ENCODE measurements at regions not wholly inside any gene's neighbourhood (a gene's known extent, or its start where the extent isn't known, plus 50 kb on each side); places are given as distances from the start of the nearest gene placed in this dataset.

DNA sequence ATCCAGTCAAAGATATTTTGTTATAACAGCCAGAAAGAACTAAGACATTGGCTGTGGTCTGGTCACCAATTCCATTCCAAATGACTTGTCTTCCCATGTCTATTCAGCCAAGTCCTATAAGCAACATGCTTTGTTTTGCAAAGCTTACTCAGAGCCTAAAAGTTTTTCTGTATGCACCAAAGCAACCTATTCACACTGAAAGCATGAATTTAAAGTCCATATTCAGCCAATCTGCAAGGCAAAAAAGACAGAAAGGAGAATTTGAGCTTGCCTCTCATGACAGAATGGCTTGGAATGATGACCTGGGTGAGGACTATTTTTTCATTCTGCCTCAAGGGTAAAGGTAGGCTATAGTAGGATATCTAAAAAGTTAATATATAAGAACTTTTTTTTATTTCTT, 323.2 kb upstream of the NOCT start:
- DNase-seq (ENCODE audit: low read depth, low spot score), result no peak

DNA sequence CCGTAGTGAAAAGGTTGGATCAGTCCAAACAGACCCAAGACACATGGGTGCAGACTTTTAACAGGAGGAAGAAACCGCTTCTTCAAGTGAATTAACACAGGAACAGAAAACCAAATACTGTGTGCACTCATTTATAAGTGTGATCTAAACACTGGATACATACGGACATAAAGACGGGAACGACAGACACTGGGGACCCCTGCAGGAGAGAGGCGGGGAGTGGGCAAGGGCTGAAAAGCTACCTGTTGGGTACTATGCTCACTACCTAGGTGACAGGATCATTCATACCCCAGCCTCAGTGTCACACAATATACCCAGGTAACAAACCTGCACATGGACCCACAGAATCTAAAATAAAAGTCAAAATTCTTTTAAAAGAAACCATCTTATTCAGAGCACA, 326.0 kb upstream of the NOCT start:
- no peak for DNase-seq (ENCODE audit: low read depth, low spot score)

DNA sequence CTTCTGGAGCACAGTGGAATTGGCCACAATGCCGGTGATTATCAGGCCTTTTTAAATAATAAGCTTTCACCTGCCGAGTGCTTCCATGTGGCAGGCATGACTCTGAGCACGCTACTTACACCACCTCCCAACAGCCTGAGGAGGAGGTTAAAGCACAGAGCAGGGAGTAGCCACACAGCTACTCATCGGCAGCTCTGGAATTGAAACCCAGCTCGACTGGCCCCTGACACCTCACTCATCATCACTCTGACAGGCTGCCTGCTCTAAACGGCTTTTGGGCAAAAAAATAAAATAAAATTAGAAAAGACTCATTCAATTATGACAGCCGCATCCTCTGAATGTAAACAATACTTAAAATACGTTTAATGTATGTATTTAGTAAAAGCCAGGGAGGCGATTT, 326.4 kb upstream of the NOCT start:
- no peak for DNase-seq (ENCODE audit: low read depth, low spot score)

DNA sequence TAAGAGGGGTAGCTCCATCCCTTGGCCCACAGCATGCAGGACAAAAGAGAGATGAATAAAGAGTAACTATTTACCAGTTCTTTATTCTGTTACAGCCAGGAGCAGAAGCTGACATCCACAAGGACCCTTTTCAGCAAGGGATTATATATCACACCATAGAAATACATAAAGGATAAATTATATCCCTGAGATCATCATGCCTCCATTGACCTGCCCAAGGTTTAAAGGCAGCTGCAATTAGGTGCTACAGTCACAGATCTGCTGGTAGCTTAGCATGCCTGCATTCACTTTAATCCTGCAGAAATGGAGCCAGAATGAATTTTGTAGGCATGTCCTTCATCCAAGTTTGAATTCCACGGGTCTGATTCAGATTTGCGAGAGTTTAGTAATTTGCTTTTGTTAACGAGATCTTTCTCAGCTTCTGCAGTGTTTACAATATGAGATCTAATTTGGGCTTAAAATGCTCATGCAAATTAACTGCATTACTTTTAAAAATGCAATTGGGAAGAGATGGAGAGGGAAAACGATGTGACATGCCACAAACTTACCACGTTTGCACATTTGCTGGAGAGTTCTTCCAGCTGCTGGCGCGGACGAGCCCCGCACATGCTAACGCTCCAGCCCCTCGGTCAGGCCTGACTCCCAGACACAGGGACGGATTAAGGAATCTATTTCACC, 327.0 kb upstream of the NOCT start:
- no peak for DNase-seq (ENCODE audit: low read depth, low spot score)

DNA sequence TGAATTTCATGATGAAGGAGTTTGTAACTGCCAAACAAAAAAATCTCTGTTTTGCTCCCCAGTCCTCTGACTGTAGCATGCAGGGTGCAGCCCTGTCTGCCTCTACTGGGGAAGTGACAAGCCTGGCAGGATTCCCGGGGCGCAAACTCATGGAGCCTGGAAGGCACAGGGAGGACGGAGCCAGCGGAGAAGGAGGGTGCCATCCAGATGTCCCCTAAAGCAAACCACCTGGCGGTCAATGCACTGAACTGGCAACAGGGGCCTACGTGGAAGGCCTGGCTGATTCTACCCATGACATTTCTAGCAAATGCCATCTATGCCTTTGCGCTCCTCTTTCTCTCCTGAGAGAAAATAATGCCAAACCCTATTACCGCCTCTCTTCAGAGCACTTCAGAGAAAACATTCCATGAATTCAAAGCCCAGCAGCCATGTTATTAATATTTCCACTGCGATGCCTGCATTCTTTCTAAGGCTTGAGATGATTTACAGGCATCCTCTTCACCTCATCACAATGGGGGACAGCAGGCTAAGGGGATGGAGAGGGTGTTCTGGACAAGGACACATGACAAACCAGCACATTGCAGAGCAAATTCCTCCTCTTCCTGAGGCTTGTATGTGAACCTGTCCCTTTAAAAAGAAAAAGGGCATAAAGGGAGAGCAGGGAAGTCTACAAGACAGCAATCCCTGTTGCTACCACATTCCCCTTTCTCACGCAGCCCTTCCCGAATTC, 329.3 kb upstream of the NOCT start:
- DNase-seq (ENCODE audit: low read depth, low spot score), result no peak

DNA sequence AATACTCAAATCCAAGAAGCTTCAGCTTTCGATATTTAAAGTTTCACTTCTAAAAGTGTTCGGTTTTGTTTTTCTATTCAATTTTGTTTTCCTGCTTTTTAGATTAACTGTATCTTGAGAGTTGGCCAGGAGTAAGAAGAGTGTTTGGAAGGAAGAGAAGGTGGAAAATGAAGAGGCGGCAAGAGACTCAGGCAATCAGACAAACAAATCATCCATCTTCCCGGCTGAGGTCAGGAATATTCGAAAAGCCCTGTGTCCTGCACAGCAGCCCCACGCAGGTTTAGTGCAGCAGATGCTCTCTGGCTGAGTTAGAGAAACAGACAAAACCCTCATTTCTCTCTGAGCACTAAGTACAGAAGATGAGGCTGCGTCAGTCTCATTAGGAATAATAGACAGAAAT, 330.3 kb upstream of the NOCT start:
- no peak for DNase-seq (ENCODE audit: low read depth, low spot score)

DNA sequence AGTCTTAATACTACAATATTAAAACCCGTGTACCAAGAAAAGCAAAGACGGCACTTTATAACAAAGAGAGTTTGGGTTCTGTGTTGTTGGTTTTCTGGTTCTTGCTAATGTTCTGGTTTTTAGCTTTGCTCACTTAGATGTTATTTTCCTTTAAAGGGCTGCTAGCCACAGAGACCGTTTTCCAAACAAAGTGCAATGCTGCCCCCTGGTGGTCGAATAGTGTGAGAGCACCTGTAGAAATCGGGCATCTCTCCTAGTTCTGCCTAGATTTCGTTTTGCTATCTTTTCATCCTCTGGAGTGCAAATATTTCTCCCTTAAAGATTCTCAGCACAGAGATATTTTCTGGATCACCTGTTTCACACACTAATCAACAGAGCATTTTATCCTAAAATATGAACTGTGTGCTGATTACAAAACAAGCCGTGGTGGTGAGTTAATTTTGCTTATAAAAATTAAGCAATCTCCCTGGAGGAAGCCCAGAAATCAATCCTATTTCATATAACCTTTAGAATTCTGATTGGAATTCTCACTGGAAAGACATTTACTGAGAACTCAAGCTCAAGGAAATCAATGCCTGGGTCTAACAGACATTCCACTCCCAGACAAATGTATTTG, 334.5 kb upstream of the NOCT start:
- DNase-seq (ENCODE audit: low read depth, low spot score), result peak; percentile 55

DNA sequence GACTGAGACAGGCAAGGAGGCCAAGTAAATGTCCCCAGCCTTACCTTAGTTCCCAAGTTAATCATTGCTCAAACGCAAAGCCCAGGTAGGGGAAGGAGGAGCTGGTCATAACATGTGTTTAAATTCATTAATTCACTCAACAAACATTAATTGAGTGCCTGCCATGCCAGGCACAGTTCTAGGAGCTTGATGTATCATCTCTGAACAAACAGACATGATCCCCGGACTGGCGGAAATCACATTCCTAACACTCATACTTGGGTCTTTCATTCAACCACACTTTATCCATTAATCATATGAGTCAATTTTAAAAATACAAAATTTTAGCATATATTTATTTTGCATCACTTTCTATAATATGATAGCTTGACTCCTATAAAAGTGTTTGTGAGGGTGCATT, 335.3 kb upstream of the NOCT start:
- no peak for DNase-seq (ENCODE audit: low read depth, low spot score)

DNA sequence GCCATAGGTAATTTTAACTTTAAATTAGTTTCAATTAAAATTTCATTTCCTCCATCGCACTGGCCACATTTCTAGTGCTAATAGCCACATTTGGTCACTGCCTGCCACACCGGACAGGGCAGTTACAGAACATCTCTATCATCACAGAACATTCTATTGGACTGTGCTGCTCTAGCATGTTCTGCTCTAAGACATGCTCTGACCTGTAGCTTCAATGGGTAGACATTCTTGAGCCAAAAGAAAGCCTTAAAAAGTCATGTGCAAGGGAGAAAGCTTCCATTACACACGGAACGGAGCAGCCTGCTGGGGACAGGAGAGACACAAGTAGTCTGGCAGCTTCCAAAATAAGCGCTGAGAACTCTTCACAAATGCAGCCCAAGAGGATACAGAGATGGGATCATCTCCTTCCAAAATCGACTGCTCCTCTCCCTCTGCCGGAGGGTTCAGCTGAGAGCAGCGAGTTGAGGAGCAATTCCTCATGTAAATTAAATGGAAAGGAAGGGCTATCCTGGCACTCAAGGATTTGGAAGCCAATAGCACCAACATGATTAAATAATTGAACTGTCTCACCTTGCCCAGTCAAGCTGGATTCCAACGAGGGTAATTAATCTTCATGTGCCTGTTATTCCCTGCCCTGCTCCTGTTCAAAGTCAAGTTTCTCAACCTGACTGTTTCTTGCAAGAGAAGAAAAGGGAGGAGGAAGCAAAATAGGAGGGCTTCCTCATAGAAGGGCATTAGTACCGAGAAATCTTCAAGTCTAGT, 336.4 kb upstream of the NOCT start:
- DNase-seq (ENCODE audit: low read depth, low spot score), result no peak

DNA sequence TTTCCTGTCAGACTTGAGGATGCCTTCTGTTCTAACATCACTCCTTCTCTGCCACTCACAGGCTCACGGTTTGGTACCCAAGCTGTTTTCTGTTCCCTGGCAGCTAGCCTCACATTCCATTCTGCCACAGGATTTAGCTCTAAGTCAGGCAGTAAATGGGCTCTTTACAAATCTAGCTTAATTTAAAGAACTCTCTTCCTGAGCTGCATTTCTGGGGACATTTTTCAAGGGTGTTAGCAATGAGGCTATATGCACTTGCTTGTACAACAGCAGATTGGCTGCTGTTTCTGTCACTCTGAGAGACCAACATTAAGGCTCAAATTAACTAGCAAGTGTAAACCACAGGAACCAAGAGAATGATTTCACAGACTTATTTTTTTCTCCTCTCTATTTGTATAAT, 337.8 kb upstream of the NOCT start:
- no peak for DNase-seq (ENCODE audit: low read depth, low spot score)

DNA sequence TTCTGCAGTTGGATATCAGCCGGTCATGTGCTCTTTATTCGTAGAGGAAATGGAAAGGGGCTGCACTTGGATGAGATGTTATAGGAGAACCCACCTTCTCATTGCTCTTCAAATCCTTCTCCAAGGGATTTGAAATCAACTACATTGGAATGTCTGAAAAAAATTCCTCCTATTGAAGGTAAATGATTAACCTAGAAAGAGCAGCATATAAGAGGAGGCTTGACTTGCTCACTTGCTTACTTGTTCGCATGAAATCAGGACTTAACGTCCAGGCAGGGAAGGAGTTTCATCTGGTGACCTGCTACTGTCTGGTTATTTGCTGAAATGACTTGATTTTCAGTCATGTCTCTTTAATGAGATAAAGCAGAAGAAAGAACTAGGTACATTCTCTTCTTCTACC, 338.4 kb upstream of the NOCT start:
- no peak for DNase-seq (ENCODE audit: low read depth, low spot score)

DNA sequence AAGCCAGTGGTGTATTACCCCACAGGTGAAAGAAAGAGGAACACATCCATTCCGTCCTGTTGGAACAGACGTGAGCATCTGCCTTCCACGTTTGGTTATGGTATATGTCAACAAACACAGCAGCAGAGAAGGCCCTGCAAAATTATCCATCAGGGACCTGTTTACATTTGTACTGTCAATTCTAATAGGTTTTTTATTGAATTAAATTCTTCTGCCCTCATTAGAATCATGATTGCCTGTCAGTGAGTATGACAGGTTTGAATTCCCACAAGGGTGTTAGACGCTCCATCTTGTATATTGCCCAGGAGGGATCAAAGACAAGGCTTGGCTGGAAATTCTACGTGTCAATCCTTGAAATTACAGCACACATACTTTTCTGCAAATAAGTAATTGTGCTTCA, 339.9 kb upstream of the NOCT start:
- no peak for DNase-seq (ENCODE audit: low read depth, low spot score)

DNA sequence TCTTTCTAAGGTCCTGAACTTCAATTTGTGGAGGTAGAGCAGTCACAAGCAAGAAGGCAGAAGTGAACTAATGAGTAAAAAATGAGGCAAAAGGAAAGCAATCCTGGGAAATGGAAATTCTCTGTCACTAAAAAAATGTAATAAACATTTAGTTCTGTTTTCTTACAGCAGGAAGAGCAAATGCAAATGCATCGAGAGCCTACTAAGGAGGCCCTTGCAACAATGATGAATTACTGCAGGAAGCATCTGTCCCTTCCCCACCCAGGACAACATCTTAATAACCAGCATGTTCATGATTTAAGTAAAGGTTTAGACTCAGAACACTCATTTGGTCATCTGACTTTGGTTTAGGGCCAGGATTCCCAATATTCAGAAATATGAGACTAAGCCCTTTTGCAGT, 341.4 kb upstream of the NOCT start:
- DNase-seq (ENCODE audit: low read depth, low spot score), result no peak

DNA sequence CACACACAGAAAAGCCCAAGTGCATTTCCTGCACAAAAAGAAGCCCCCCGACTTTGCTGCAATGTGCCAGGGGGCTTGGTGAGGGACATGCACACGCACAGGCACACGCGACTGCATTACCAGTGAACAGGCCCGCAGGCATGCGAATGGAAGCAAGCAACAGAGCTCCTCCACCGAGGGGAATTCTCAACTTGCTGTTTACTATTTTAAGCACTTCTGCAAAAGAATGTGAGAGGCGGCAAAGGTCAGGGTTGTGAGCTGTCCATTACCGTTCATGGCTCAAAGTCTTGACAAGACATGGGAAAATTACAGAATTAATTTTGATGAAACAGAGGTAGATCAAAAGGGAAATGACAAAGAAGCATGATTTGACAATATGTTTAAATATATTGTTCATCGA, 342.5 kb upstream of the NOCT start:
- no peak for DNase-seq (ENCODE audit: low read depth, low spot score)

DNA sequence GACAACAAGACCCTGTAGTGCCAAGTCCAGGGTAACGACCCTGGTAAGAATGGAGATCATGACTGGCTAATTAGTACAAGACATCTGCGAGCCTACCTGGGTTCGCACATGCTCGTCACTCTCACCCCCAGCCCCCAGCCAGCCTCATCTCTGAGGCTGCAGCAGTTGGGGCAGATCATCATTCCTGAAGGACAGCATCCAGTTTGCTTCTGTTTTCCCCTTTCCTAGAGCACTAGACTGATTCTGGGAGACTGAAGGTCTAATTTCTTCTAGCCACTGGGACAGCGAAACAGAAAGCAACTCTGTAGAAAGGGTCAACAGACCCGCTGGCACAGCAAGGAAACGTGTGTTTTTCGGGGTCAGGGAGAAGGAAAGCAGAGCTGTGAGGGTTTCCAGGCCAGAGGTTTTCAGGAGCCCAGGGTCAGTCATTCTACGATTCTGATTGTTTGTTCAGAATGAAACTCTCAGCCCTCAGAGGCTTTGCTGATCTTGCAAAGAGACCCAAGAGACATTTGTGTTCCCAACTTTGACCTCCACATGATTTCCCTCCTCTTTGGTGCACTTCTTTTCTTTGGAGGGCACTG, 343.1 kb upstream of the NOCT start:
- DNase-seq (ENCODE audit: low read depth, low spot score), result no peak

DNA sequence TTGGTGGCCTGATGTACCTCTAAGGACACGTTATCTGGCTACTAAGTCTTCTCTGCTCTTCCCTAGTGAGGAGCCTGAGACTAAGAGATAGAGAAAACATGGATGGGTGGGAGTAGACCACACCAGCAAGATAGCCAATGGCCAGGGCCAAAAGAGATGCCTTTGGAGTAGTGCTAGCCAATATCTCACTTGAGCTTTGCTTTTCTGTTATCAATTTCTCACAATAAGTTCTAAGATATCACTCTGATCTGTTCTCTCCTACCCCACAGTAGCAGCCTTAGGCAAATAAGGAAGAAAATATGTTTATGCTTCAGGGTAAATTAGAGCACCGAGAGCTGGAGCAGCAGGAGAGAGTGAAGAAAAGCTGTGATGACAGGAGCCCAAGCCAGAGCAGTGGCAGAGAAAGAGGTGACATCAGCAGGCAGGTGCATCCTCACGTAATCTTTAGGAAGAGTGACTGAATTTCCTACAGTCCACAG, 343.9 kb upstream of the NOCT start:
- no peak for DNase-seq (ENCODE audit: low read depth, low spot score)

DNA sequence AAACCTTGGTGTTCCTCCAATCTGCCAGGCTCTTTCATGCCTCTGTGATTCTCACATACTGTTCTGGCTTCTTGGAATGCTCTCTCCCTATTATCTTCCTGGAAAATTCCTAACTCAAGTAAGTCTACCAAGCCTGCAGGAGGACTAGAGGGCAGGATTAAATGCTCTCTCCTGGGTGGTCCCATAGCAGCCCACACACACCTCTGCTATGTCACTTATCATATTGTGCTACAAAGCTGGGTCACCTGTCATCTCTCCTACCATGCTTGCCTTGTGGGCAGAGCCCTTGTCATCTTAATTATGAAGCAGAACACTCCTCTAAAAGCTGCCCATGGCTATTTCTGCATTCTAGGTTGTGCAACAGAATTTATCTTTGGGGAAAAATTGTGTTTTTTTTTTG, 344.5 kb upstream of the NOCT start:
- DNase-seq (ENCODE audit: low read depth, low spot score), result no peak

DNA sequence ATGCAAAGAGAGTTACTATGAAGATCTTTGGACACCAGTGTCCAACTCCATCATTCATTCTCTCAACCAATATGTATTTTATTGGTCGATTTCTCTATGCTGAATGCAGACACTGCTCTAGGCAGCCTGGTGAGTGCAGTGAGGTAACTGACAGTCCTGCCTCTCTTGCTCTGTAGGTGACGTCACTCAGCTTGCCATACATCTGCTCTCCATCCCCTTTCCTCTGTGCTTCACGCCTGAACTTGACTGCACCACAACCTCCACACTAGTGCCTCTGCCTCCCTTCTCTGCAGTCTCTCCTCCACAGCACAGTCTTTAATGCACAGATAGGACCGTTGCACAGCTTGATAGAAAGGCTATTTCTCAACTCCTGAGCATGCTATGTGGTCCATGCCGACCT, 344.9 kb upstream of the NOCT start:
- no peak for DNase-seq (ENCODE audit: low read depth, low spot score)

DNA sequence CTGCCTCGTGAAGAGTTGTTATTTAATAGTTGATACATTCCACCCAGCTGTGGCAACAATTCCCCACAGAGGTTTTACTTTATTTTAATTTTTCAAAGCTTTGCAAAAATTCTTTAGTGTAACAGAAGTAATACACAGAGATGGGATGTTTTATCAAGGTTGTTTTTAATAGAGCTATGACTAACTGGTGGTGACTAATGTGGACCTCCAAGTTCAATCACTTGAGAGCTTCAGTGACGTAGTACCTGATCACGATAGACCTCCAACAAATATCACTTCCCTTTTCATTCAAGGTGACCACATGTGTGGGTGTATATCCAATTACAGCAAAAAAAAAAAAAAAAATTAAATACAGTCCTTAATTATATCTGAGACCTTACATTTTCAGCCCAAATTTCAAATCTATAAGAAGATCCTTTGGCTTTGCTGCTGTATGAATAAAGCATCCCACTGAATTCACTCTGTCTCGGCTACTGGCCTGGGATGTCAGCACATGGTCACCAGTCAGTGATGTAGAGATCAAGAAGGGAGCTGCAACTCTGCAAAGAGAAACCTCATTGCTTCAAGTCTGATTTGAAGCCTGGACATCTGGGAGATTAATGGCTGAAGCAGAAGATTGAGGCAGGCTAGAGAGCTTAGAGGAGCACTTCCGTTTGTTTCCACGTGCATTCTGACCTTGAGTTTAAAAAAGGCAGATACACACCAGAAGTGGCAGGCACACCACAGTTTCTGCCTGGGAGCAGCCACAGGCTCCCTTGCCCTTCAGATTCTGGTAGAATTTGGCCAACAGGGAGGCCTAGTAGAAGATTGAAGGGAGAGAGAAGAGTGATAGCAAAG, 345.9 kb upstream of the NOCT start:
- peak; percentile 70 for DNase-seq (ENCODE audit: low read depth, low spot score)

DNA sequence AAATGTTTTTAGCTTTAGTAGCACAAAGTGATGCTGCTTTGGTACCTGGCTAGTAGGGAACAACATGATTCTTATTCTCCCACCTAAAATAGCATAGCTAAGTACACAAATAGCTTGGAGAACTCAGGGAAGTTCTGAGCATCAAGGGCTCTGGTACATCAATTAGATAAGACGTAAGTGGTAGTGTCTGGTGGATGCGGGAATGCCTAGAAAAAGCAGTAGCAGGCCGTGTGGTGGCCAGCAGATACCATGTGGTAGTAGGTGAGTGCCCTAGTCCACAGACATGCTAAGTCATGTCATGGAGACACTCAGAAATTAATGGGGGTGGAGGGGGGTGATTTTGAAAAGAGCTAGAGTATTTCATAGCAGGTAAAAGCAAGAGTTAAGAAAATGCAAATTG, 347.3 kb upstream of the NOCT start:
- DNase-seq (ENCODE audit: low read depth, low spot score), result no peak

DNA sequence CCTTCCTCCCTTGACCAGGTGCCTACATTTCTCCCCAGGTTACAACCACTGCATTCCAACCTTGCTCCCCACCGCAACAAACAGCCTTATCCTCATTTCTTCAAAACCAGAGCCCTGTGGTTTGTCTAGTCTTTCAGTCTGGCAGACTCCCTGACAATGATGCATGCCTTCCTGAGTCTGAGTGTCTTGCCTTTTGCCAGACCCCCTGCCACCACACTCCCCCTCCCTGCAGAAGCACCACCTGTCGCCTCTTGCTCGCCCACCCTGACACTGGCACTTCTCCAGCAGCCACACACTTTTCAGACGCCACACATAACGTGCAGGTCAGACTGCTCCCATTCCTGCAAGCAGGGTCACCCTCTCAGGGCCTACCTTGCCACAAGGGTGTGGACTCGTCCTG, 349.2 kb upstream of the NOCT start:
- DNase-seq (ENCODE audit: low read depth, low spot score), result no peak
